ENCODE measurements at regions not wholly inside any gene's neighbourhood (a gene's known extent, or its start where the extent isn't known, plus 50 kb on each side); places are given as distances from the start of the nearest gene placed in this dataset.

- TF ChIP-seq POLR2A (IDR thresholded peaks at IDR 0.05) (no peak), EP300 (IDR thresholded peaks at IDR 0.05) (no peak), POLR2AphosphoS5 (IDR thresholded peaks at IDR 0.05) (no peak)
- TF ChIP-seq, protein P1, sequence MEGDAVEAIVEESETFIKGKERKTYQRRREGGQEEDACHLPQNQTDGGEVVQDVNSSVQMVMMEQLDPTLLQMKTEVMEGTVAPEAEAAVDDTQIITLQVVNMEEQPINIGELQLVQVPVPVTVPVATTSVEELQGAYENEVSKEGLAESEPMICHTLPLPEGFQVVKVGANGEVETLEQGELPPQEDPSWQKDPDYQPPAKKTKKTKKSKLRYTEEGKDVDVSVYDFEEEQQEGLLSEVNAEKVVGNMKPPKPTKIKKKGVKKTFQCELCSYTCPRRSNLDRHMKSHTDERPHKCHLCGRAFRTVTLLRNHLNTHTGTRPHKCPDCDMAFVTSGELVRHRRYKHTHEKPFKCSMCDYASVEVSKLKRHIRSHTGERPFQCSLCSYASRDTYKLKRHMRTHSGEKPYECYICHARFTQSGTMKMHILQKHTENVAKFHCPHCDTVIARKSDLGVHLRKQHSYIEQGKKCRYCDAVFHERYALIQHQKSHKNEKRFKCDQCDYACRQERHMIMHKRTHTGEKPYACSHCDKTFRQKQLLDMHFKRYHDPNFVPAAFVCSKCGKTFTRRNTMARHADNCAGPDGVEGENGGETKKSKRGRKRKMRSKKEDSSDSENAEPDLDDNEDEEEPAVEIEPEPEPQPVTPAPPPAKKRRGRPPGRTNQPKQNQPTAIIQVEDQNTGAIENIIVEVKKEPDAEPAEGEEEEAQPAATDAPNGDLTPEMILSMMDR (IDR thresholded peaks at IDR 0.05): no peak
These were observed 663.2 kb upstream of the HTR2C start for GRCh38 chrX:113920661-113921060.

Data from gastroesophageal sphincter (tissue), 3 donors.